22Rv1 (cell line): ENCODE measurements at regions not wholly inside any gene's neighbourhood (a gene's known extent, or its start where the extent isn't known, plus 50 kb on each side); places are given as distances from the start of the nearest gene placed in this dataset.

Experiments
- H3K27ac ChIP-seq: fragments of 450-650 bp; 2 replicates; pipeline ENCODE4 v1.5.1; 2017
- CTCF ChIP-seq: fragments of 450-650 bp; IDR thresholded peaks from 2 replicates; pipeline ENCODE4 v1.5.1; 2017; ENCODE audit warnings: mild to moderate bottlenecking
- ZFX ChIP-seq: fragments of 450-650 bp; IDR thresholded peaks from 2 replicates; pipeline ENCODE4 v1.6.1; 2017; ENCODE audit warnings: antibody characterized with exemption, borderline replicate concordance

- no peak for TF ChIP-seq ZFX
- TF ChIP-seq CTCF = no peak
Observed at GRCh38 chr18:27687351-27687979, 489.5 kb downstream of the CDH2 start.

GRCh38 chr18:27685807-27686412 lies 491.0 kb downstream of the CDH2 start:
- H3K27ac ChIP-seq = no peak overlapping the region
- peak; percentile 88 for TF ChIP-seq CTCF
- no peak for TF ChIP-seq ZFX

More at GRCh38 chr18:27687351-27687979, 489.5 kb downstream of the CDH2 start:
- H3K27ac ChIP-seq = no peak overlapping the region

- TF ChIP-seq ZFX (no peak), CTCF (no peak)
- H3K27ac ChIP-seq = no peak overlapping the region
Observed at GRCh38 chr18:27685091-27685490, 491.8 kb downstream of the CDH2 start.

GRCh38 chr18:27674411-27674810 lies 489.3 kb upstream of the CHST9 start:
- TF ChIP-seq ZFX = no peak
- H3K27ac ChIP-seq = no peak overlapping the region

- TF ChIP-seq ZFX (no peak), CTCF (no peak)
- H3K27ac ChIP-seq = no peak overlapping the region
Observed at GRCh38 chr18:27673861-27674260, 488.8 kb upstream of the CHST9 start.

- no peak overlapping the region for H3K27ac ChIP-seq
- no peak for TF ChIP-seq CTCF
- no peak for TF ChIP-seq ZFX
Observed at GRCh38 chr18:27668158-27668557, 483.1 kb upstream of the CHST9 start.

- TF ChIP-seq CTCF (no peak), ZFX (no peak)
- H3K27ac ChIP-seq = no peak overlapping the region
Observed at GRCh38 chr18:27667064-27667463, 482.0 kb upstream of the CHST9 start.
